ENCODE measurements at regions not wholly inside any gene's neighbourhood (a gene's known extent, or its start where the extent isn't known, plus 50 kb on each side); places are given as distances from the start of the nearest gene placed in this dataset.

DNA sequence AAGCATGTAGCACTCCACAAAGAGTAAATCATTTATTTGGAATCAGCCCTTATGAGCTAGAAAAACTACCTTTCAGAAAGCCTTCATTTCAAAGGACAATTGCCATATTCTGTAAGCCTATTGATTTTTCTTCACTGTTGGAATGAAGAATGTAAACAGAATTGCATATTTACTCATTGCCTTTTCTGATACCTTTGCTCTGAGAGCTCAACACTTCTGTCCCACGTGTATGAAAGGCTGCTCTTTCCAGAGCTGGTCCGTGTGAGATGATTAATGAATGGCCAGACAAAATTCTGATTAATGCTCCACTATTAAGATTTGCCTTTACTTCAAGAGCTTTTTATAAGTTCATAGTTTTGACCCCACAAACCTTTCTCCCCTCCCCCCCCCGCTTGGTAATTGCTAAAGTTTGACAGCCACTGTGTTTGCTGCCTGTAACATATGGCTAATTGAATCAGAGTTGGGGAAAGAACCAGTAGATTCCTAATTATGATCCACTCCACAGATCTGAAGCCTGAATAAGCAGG is 63.0 kb upstream of the PLEKHA5 start:
- TF ChIP-seq, protein P1, sequence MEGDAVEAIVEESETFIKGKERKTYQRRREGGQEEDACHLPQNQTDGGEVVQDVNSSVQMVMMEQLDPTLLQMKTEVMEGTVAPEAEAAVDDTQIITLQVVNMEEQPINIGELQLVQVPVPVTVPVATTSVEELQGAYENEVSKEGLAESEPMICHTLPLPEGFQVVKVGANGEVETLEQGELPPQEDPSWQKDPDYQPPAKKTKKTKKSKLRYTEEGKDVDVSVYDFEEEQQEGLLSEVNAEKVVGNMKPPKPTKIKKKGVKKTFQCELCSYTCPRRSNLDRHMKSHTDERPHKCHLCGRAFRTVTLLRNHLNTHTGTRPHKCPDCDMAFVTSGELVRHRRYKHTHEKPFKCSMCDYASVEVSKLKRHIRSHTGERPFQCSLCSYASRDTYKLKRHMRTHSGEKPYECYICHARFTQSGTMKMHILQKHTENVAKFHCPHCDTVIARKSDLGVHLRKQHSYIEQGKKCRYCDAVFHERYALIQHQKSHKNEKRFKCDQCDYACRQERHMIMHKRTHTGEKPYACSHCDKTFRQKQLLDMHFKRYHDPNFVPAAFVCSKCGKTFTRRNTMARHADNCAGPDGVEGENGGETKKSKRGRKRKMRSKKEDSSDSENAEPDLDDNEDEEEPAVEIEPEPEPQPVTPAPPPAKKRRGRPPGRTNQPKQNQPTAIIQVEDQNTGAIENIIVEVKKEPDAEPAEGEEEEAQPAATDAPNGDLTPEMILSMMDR (conservative IDR thresholded peaks at IDR 0.05; ENCODE audit: low read length) = no peak
- no peak for TF ChIP-seq EZH2phosphoT487 (IDR thresholded peaks at IDR 0.05; ENCODE audit: borderline replicate concordance)

All from Loucy (cell line).